HL-60/S4 treated with phorbol 12-myristate 13-acetate at 8.2 ng/mL for 4 days and 3 days (cell line): ENCODE measurements at regions not wholly inside any gene's neighbourhood (a gene's known extent, or its start where the extent isn't known, plus 50 kb on each side); places are given as distances from the start of the nearest gene placed in this dataset.

Experiments used
- in situ Hi-C: fragments of 300-500 bp; cut with MboI; formaldehyde crosslinking; loops from 2 replicates; pipeline ENCODE4 v1.15.0; 2022; ENCODE audit warnings: low sequenced_read_pairs

DNA sequence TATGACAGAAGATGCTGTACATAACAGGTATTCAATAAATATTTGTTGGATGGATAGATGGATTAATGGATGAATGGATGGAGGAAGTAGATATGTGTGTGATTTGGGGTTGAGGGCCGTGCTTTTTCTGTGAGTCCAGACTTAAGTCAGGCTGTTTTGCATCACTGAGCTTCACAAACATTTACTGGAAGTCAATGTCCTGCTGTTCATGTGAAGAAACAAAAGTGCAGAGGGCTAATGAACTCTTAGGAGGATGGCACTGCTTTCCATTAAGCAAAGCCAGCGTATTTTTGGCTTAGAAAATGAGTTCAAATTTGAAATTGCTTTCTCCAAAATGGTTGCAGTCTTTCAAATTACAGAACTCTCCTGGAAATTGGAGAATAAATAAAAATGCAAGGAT lies 260.6 kb upstream of the SASH1 start:
- in situ Hi-C loops: no loop called here

DNA sequence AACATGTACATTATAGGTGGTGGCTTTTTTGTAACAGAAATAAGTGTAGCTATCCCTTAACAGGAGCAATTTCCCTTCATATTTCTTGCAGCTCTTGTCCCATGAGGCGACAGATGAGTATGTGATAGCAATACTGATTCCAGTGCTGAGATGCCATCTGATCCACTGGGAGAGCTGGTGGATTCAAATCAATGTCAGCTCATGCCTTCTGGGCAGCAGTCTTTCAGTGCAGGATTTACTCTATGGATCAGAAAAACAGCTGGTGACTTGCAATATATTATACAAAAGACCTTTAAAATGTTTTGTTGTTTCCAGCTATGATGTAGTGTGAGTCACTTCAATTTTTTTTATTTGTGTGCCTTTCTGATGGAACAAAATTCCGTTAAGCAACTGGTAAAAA lies 259.9 kb upstream of the SASH1 start:
- in situ Hi-C loops: no loop called here

DNA sequence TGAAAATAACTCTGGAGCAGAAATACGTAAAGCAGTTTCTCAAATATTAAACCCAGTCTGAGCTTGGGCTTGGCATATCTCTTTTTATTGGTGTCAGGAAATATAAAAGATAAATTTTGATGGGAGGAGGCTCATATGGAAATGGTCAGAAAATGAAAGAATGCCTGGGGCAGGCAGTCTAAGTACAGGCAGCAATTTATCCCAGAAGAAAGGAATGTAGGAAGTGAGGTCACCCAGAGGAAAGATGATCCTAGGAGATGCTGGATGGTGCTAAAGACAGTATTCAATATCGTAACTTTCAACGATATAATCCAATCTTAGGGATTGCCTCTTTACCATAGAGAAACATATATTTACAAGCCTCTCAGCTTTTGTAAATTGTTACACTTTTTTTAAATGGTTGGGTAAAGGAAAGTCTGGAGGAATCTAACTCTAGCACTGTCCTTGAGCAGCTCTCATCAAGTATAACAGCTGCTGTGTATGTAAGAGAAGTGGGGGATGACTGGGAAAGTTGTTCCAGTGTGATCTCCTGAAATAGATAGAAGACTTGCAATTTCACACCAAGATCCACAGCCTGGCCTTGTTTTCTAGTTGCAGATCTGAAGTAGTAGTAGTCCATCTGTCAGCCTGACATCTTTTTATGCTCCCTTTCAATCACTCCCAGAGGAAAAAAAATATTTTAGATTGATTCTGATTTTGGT lies 256.9 kb upstream of the SASH1 start:
- in situ Hi-C loops: no loop called here

DNA sequence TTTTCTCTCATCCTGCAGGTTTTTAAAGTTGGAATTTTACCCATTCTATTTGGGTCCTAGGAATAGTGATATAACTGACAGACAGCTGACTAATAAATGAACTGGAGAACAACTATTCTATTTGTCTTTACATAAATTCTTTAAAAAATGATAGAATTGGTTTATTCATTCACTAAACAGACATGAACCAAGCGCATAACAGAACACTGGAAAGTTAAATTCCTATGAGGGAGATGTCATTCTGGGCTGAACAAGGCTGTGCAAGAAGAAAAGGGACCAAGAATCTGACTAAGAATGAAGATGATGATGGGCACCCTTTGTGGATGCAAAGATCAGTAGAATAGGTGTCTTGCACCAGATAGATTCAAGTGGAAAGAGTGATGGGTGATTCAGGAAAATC lies 256.3 kb upstream of the SASH1 start:
- in situ Hi-C loops: no loop called here

DNA sequence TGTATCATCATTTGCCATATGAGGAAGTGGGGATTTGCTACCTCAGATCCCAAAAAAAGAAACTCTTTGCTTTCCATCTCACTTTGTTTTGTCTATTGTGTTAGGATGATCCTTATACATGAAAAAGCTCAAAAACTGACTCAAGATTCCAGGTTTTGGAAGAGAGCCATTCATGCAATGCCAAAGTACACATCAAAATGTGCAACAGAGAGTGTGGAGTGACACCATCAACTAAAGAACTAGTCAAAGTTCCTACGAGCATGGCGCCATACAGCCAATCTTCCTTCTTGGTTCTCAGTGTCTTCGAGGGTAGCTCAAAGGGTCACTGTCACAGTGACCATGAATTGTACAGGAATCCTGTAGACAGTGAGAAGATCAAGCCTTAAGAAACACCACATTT lies 255.8 kb upstream of the SASH1 start:
- in situ Hi-C loops: no loop called here

DNA sequence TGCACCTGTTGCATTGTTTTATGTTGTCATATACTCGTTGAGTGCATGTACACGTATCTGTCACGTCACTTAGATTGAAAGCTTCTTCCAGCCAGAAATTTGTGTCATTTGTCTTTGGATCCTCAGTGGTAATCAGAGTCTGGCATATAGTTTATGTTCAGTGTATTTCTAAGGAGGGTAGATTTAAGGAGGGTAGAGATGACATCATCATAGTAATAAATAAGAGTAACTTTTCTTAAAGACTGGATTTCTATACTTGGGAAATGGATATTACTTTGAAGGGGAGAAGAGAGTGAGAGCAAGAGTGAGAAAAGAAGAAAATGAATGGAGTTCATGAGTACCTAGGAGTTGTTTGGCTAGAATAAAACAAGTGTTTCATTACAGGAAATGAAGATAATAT lies 255.0 kb upstream of the SASH1 start:
- in situ Hi-C loops: no loop called here

DNA sequence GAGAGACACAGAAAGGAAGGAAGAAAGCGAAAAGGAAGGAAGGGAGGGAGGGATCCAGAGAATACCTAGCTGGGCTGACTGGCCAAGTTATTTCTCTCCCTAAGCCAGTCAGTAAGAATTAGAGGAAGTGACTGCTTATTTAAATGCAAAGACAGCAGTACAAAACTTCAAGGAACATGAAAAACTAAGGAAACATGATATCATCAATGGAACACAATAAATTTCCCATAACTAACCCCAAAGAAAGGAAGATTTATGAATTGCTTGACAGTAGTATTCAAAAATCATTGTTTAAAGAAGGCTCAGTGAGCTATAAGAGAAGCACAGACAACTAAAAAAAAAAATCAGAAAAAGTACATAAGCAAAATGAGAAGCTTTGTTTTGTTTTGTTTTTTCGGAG lies 252.3 kb upstream of the SASH1 start:
- in situ Hi-C loops: no loop called here

DNA sequence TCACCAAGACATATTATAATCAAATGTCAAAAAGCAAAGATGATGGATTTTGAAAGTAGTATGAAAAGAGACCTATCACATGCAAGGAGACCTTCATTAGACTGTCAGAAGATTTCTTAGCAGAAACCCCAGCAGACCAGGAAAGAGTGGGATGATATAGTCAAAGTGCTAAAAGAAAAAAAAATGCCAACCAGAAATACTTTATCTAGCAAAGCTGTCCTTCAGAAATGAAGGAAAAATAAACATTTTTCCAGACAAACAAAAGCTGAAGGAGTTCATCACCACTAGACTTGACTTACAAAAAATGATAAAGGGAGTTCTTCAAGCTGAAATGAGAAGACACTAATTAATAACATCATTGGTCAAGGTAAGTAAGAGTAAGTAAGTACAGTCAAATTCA lies 251.2 kb upstream of the SASH1 start:
- in situ Hi-C loops: no loop called here

DNA sequence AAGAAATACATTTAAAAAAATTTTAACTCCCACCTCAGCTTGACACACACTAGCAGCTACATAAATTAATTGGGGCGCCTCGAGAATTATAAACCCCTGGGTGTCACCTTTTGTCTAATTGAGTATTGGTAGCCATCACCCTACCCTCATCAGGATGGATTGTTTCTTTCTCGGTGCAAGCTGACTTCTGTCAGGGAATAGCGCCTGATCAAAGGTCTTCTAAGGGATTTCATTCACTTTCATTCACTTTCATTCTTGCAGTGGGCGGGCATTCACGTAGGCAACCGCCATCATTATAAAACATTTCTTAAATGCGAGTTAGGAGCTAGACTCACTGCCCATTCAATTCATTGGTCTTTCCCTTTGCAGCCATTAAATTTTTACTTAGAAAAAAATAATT lies 239.2 kb upstream of the SASH1 start:
- in situ Hi-C loops: no loop called here

DNA sequence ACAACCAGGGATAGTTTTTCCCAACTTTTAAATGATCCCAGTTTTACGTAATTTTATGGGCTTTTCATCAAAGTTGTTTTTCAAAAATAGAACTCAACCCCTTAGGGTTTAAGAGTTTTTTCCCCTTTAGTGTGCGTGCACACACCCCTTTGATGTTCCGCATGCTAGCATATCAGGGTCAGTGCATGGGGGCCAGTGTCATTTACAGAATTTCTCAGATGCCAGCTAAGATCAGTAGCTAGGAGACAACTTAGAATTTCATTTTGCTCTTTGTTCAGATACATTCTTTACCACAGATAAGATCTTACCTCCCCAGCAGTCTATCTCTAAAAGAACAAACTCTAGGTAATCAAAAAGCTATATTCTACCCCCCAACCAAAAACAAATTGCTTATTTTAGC lies 238.5 kb upstream of the SASH1 start:
- in situ Hi-C loops: no loop called here

DNA sequence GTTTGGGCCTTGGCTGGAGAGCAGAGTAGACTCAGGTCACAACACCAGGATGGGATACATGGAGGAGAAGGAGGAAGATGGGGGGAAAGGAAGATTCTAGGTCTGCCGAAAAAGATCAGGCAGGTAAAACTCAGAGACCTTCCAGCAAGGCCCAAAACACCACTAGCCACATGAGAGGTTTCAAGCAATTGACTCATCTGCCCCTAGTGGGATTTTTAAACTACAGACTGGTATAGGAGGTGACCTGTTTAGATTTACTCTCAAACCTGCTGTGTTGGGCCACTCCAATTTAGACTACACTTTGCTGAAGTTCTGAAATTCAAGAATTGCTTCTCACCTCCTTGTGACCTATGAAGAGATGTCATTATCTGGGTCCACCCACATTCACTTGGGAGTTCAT lies 236.9 kb upstream of the SASH1 start:
- in situ Hi-C loops: no loop called here

DNA sequence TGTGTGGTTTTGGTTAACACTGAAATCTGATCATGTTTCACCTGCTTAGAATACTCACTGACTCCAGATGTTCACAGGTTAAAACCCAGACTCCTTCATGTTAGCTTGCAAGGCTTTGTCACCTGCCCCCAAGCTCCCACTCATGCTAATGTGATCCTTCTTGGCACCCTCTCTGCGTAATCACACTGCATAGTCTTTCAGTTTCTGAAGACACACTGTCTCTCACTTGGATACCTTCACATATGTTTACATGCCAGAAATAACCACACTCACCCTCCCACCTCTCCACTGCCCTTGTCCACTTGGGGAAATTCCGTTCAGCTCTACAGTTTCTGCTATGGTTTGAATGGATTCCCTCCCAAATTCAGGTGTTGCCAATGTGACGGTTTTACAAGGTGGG lies 234.7 kb upstream of the SASH1 start:
- in situ Hi-C loops: no loop called here

DNA sequence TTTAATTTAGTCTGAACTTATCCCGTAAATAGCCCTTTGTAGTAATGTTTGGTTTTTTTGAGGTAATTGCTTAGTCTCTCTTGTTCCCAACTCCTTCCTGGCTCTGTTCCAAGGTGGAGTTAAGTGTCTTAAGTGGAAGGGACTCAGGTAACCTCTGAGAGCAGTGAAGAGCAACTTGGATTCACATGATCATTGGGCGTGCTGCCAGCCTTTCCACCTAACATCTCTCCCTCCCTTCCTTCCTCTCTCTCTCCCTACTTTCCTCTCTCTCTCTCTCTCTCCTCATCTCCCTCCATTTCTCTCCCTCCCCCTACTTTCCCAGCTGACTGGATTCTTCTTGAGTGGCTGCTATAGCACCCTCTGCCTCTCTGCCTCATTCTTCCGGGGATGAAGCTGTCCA lies 232.9 kb upstream of the SASH1 start:
- in situ Hi-C loops: no loop called here

DNA sequence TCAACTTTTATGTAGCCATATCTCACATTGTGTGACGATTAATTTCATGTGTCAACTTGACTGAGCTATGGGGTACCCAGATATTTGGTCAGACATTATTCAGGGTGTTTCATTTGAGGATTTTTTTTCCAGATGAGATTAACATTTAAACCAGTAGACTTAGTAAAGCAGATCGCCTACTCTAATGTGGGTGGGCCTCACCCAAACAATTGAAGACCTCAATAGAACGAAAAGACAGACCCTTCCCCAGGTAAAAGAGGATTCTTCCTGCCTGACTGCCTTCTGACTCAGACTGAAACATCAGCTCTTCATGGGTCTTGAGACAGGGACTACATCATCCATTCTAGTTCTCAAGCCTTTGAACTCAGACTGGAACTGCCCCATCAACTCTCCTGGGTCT lies 231.7 kb upstream of the SASH1 start:
- in situ Hi-C loops: no loop called here

DNA sequence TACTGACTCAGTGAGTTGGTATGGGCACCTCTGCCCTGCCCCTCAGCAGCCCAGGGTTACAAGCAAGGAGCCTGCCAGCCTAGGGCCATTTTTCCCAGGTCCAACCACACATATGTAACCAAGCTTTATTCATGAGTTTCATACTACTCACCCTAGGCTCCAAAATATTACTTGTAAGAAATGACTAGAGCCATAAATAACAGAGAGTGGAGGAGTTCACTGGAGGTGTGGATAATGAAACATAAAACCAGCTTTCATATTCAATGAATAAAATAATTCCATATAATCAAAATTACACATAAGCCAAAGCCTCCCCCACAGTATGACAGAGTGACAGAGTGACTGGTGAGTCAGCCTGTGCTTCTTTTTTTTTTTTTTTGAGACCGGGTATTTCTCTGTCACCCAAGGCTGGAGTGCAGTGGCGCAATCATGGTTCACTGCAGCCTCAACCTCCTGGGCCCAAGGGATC lies 229.8 kb upstream of the SASH1 start:
- in situ Hi-C loops: no loop called here

DNA sequence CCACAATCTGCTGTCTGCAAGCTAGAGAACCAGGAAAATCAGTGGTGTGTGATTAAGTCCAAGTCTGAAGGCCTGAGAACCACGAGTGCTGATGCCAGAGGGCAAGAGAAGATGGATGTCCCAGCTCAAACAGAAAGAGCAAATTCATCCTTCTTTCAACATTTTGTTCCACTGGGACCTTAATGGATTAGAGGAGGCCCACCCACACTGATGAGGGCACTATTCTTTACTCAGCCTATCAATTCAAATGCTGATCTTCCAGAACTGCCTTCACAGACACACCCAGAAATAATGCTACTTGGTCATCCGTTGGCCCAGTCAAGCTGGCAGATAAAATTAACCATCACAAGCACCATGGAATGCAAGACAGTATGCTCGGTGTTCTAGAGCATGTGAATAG lies 226.6 kb upstream of the SASH1 start:
- in situ Hi-C loops: no loop called here

DNA sequence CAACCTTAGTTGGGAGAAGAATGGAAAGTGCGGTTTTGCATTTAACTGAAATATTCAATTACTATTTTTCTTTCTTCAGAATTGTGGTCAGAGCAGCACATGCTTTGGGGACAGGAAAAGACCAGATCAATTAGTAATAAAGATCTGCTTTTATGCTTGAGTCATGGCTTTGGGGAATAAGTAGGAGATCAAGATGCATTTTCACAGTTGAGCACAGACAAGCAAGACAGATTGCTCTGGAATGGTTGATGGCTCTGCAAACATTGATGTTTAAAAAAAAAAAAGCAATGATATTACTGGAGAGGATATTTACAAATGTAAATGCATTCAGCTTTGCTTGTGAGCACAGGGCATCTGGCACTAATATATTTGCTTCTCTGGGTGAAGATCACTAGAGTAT lies 224.4 kb upstream of the SASH1 start:
- in situ Hi-C loops: no loop called here

DNA sequence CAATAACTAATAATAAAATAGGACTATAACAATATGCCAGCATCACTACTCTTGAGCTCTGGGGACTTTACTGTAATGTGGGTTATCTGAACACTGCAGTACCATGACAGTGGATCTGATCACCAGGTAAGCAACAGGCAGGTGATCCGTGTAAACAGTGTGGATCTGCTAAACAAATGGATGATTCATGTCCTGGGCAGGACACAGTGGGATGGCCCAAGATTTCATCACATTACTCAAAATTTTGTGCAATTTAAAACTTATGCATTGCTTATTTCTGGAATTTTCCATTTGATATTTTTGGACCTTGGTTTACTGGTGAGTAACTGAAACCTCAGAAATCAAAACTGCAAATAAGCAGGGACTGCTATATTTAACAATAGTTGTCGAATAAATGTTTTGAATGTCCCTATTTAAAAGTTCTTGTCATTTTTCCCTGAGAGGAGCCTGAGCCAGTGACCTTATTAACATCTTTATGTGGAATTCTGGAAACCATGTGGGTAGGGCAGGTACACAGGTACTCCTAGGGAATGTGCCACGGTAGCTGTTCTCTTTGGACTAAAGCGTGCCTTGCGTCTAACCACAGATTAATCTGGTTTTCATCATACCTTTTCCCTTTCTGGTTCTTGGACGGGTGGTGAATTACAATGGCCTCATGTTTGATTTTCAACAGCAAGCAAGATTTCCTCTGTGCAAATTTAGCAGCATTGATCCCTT lies 214.5 kb upstream of the SASH1 start:
- in situ Hi-C loops: no loop called here

DNA sequence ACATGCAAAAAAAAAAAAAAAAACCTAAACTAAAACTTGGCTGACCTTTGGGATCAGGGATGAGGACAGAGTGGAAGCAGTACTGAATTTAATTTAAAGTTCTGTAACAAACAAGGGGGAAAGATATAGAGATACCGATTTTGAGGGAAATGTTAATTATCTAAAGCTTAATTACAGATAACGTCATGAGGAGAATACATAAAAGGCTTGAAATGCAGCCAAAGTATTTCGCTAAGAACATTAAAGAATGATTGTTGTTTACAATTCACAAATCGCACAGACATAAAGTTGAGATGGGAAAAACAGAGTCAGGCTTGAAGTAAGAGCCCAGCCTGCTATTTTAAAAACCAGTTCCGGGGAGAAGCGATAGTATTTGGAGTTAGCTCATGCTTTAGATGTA lies 208.0 kb upstream of the SASH1 start:
- in situ Hi-C loops: no loop called here

DNA sequence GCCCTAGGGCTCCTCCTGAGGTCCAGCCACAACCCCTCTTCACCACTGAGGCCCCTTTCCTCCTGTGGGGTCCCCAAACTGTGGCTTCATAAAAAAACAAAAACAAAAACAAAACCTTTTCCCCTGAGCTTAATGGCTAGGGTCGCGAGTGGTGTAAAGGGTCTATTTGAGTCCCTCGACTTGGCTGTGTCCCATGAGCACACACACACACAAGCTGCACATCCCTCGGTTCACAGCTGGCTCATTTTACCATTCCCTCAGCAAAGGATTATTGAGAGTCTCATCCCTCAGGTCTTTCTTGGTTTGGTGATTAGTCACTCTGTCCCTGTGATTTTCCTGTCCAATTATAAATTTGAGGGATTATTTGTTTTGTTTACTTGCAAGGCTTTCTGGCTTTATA lies 206.1 kb upstream of the SASH1 start:
- in situ Hi-C loops: no loop called here

DNA sequence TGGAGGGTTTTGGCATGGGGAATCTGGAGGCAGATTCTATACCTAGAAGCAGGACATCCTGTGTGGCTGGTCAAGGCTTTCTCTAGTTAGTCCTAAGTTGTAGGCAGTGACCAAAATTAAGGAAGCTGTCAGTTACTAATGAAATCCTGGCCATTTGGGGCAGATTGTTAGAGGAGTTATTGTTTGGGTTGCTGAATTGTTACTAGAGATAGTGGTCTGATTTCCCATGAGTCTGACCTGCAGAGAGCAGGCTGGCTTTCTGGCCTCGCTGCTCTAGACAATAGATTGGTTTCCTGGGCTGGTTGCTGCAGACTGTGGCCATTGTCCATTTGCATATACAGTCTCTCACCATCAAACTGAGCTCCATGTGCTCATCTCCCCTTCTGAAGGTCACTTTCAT lies 205.0 kb upstream of the SASH1 start:
- in situ Hi-C loops: no loop called here

DNA sequence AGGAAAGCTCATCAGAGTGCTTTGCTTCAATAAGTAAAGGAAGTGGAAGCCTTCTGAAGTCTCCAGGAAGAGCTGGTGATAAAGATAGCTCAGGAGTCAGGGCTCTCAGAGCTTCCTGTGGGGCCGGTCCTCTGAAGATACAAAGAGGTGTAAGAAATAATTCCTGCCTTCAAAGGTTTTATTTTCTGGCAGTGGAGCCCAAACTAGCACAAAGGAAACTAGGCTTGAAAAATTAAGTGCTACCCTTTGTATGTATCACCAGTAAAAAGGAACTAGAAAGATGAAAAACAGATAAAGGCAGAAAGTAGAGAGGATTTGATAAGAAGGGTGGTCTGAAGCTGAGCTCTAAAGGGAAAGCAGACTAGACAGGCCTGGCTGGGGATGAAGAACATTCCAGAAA lies 204.1 kb upstream of the SASH1 start:
- in situ Hi-C loops: no loop called here
